ENCODE measurements at regions not wholly inside any gene's neighbourhood (a gene's known extent, or its start where the extent isn't known, plus 50 kb on each side); places are given as distances from the start of the nearest gene placed in this dataset.

DNA sequence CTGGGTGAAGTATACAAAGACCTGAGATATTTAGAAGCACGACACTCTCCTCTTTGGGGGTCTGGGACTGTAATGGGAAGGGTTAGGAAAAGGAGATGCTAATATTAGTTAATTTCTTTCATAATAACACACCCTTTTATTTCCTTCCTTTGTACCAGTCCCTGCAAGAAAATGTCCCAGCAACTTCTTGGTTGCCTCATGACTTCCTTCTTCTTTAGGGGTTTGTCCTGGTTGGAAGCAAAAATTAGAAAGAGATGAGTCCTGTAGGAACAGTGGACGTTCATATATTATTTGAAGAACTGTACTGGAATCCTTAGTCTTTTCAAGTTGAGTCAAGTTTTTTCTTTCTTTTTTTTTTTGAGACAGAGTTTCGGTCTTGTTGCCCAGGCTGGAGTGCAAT, 227.8 kb upstream of the TBL1XR1 start:
- TF ChIP-seq, protein P1, sequence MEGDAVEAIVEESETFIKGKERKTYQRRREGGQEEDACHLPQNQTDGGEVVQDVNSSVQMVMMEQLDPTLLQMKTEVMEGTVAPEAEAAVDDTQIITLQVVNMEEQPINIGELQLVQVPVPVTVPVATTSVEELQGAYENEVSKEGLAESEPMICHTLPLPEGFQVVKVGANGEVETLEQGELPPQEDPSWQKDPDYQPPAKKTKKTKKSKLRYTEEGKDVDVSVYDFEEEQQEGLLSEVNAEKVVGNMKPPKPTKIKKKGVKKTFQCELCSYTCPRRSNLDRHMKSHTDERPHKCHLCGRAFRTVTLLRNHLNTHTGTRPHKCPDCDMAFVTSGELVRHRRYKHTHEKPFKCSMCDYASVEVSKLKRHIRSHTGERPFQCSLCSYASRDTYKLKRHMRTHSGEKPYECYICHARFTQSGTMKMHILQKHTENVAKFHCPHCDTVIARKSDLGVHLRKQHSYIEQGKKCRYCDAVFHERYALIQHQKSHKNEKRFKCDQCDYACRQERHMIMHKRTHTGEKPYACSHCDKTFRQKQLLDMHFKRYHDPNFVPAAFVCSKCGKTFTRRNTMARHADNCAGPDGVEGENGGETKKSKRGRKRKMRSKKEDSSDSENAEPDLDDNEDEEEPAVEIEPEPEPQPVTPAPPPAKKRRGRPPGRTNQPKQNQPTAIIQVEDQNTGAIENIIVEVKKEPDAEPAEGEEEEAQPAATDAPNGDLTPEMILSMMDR (IDR thresholded peaks at IDR 0.05; ENCODE audit: poor library complexity, severe bottlenecking): no peak
- TF ChIP-seq EZH2 (IDR thresholded peaks at IDR 0.05; ENCODE audit: borderline replicate concordance, insufficient read depth, low read length, poor library complexity, severe bottlenecking) (no peak), EP300 (conservative IDR thresholded peaks at IDR 0.05; ENCODE audit: poor library complexity, severe bottlenecking) (no peak), SMC3 (conservative IDR thresholded peaks at IDR 0.05; ENCODE audit: poor library complexity) (no peak), RAD21 (conservative IDR thresholded peaks at IDR 0.05) (no peak), TAF1 (IDR thresholded peaks at IDR 0.05; ENCODE audit: low read depth) (no peak), POLR2AphosphoS5 (IDR thresholded peaks at IDR 0.05) (no peak)
- TF ChIP-seq, protein P2, sequence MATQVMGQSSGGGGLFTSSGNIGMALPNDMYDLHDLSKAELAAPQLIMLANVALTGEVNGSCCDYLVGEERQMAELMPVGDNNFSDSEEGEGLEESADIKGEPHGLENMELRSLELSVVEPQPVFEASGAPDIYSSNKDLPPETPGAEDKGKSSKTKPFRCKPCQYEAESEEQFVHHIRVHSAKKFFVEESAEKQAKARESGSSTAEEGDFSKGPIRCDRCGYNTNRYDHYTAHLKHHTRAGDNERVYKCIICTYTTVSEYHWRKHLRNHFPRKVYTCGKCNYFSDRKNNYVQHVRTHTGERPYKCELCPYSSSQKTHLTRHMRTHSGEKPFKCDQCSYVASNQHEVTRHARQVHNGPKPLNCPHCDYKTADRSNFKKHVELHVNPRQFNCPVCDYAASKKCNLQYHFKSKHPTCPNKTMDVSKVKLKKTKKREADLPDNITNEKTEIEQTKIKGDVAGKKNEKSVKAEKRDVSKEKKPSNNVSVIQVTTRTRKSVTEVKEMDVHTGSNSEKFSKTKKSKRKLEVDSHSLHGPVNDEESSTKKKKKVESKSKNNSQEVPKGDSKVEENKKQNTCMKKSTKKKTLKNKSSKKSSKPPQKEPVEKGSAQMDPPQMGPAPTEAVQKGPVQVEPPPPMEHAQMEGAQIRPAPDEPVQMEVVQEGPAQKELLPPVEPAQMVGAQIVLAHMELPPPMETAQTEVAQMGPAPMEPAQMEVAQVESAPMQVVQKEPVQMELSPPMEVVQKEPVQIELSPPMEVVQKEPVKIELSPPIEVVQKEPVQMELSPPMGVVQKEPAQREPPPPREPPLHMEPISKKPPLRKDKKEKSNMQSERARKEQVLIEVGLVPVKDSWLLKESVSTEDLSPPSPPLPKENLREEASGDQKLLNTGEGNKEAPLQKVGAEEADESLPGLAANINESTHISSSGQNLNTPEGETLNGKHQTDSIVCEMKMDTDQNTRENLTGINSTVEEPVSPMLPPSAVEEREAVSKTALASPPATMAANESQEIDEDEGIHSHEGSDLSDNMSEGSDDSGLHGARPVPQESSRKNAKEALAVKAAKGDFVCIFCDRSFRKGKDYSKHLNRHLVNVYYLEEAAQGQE (IDR thresholded peaks at IDR 0.05; ENCODE audit: borderline replicate concordance): no peak

Data from neural cell (in vitro differentiated cells).